ENCODE measurements at regions not wholly inside any gene's neighbourhood (a gene's known extent, or its start where the extent isn't known, plus 50 kb on each side); places are given as distances from the start of the nearest gene placed in this dataset.

- no peak for DNase-seq (ENCODE audit: low read depth)
- TF ChIP-seq, protein P1, sequence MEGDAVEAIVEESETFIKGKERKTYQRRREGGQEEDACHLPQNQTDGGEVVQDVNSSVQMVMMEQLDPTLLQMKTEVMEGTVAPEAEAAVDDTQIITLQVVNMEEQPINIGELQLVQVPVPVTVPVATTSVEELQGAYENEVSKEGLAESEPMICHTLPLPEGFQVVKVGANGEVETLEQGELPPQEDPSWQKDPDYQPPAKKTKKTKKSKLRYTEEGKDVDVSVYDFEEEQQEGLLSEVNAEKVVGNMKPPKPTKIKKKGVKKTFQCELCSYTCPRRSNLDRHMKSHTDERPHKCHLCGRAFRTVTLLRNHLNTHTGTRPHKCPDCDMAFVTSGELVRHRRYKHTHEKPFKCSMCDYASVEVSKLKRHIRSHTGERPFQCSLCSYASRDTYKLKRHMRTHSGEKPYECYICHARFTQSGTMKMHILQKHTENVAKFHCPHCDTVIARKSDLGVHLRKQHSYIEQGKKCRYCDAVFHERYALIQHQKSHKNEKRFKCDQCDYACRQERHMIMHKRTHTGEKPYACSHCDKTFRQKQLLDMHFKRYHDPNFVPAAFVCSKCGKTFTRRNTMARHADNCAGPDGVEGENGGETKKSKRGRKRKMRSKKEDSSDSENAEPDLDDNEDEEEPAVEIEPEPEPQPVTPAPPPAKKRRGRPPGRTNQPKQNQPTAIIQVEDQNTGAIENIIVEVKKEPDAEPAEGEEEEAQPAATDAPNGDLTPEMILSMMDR (conservative IDR thresholded peaks at IDR 0.05; ENCODE audit: low read depth, low read length), result no peak
- H3K4me3 ChIP-seq (ENCODE audit: low read depth, low read length), result no peak overlapping the region
Observed at GRCh38 chr2:42935692-42936671, 143.6 kb upstream of the HAAO start.

- DNase-seq (ENCODE audit: low read depth), result no peak
- H3K4me3 ChIP-seq (ENCODE audit: low read depth, low read length), result no peak overlapping the region
- TF ChIP-seq, protein P1 (conservative IDR thresholded peaks at IDR 0.05; ENCODE audit: low read depth, low read length), result no peak
Observed at GRCh38 chr2:42934580-42935186, 142.3 kb upstream of the HAAO start.

- H3K4me3 ChIP-seq (ENCODE audit: low read depth, low read length), result no peak overlapping the region
- DNase-seq (ENCODE audit: low read depth), result no peak
- TF ChIP-seq, protein P1 (conservative IDR thresholded peaks at IDR 0.05; ENCODE audit: low read depth, low read length), result no peak
Observed at GRCh38 chr2:42933824-42934254, 141.5 kb upstream of the HAAO start.

- no peak overlapping the region for H3K4me3 ChIP-seq (ENCODE audit: low read depth, low read length)
- no peak for DNase-seq (ENCODE audit: low read depth)
- TF ChIP-seq, protein P1 (conservative IDR thresholded peaks at IDR 0.05; ENCODE audit: low read depth, low read length), result no peak
Observed at GRCh38 chr2:42932271-42933151, 140.1 kb upstream of the HAAO start.

- TF ChIP-seq, protein P1 (conservative IDR thresholded peaks at IDR 0.05; ENCODE audit: low read depth, low read length), result no peak
- no peak for DNase-seq (ENCODE audit: low read depth)
- H3K4me3 ChIP-seq (ENCODE audit: low read depth, low read length), result no peak overlapping the region
Observed at GRCh38 chr2:42931818-42932195, 139.4 kb upstream of the HAAO start.

- H3K4me3 ChIP-seq (ENCODE audit: low read depth, low read length), result no peak overlapping the region
- TF ChIP-seq, protein P1 (conservative IDR thresholded peaks at IDR 0.05; ENCODE audit: low read depth, low read length), result peak; percentile 54
- no peak for DNase-seq (ENCODE audit: low read depth)
Observed at GRCh38 chr2:42931146-42931817, 138.9 kb upstream of the HAAO start.

Data from choroid plexus epithelial cell (primary cell).